ENCODE measurements at regions not wholly inside any gene's neighbourhood (a gene's known extent, or its start where the extent isn't known, plus 50 kb on each side); places are given as distances from the start of the nearest gene placed in this dataset.

GRCh38 chrX:6990552-6991193, 156.8 kb upstream of the STS start:
- TF ChIP-seq CTCF (IDR thresholded peaks at IDR 0.05) (no peak), POLR2A (IDR thresholded peaks at IDR 0.05) (no peak)

All from testis (tissue), 2 donors.